PC-9 (cell line): ENCODE measurements at regions not wholly inside any gene's neighbourhood (a gene's known extent, or its start where the extent isn't known, plus 50 kb on each side); places are given as distances from the start of the nearest gene placed in this dataset.

ENCODE experiments used
- BruUV-seq: library from RNA; stranded (reverse); fragments of 400-500 nt; replicated peaks from 2 replicates; lab custom pipeline; 2021; lab: Mats Ljungman, UMichigan
- CTCF ChIA-PET: fragments of 300-600 bp; sonication (Branson Sonifier 250); formaldehyde crosslinking; loops from one replicate; lab custom pipeline; 2022; ENCODE audit warnings: antibody characterized with exemption; lab: Charles Lee
- POLR2A ChIA-PET: fragments of 300-600 bp; sonication (Branson Sonifier 250); formaldehyde crosslinking; loops from one replicate; lab custom pipeline; 2022; ENCODE audit warnings: antibody characterized with exemption; ENCODE audit not compliant: unreplicated experiment; lab: Charles Lee
- DNase-seq, 2 experiments: peaks; one replicate each; pipeline versions ENCODE4 v3.0.0 to v3.0.0-alpha.2; 2015 to 2022; ENCODE audit warnings: mixed read lengths in 1 of 2
- H2AFZ ChIP-seq: fragments of 200-600 bp; sonication (generic); 2 replicates; pipeline ENCODE4 v1.8.1; 2017; ENCODE audit warnings: antibody characterized with exemption
- H3F3A ChIP-seq: fragments of 200-600 bp; sonication (generic); 2 replicates; pipeline ENCODE4 v1.8.1; 2017; ENCODE audit warnings: antibody characterized with exemption, mild to moderate bottlenecking, low read depth; ENCODE audit not compliant: insufficient read depth
- H3K27ac ChIP-seq: fragments of 200-600 bp; sonication (generic); 2 replicates; pipeline ENCODE4 v1.6.1; 2016; ENCODE audit warnings: mixed run types
- H3K27me3 ChIP-seq: fragments of 200-600 bp; sonication (generic); 2 replicates; pipeline ENCODE4 v1.6.1; 2016; ENCODE audit warnings: low read depth, mixed run types; ENCODE audit not compliant: insufficient read depth
- H3K36me3 ChIP-seq: fragments of 200-600 bp; sonication (generic); 2 replicates; pipeline ENCODE4 v1.6.1; 2016; ENCODE audit warnings: low read depth, mixed run types
- H3K4me1 ChIP-seq: fragments of 200-600 bp; sonication (generic); replicated peaks from 2 replicates; pipeline ENCODE4 v1.6.1; 2016; ENCODE audit warnings: mixed run types; ENCODE audit not compliant: insufficient read depth
- H3K4me2 ChIP-seq: fragments of 200-600 bp; sonication (generic); 2 replicates; pipeline ENCODE4 v1.6.1; 2017; ENCODE audit warnings: mixed run types
- H3K4me3 ChIP-seq: fragments of 200-600 bp; sonication (generic); 2 replicates; pipeline ENCODE4 v1.6.1; 2016; ENCODE audit warnings: mixed run types
- H3K79me2 ChIP-seq: fragments of 200-600 bp; sonication (generic); 2 replicates; pipeline ENCODE4 v1.6.1; 2017; ENCODE audit warnings: low read depth, mixed run types
- H3K9me2 ChIP-seq: fragments of 200-600 bp; sonication (generic); 2 replicates; pipeline ENCODE4 v1.8.1; 2017; ENCODE audit warnings: mild to moderate bottlenecking; ENCODE audit not compliant: insufficient read depth
- H3K9me3 ChIP-seq: fragments of 200-600 bp; sonication (generic); 2 replicates; pipeline ENCODE4 v1.8.1; 2016; ENCODE audit warnings: low read depth; ENCODE audit not compliant: insufficient read depth
- H4K20me1 ChIP-seq: fragments of 200-600 bp; sonication (generic); 2 replicates; pipeline ENCODE4 v1.8.1; 2017; ENCODE audit not compliant: insufficient read depth
- CTCF ChIP-seq: fragments of 200-600 bp; sonication (generic); conservative IDR thresholded peaks from 2 replicates; pipeline ENCODE4 v1.6.1; 2017; ENCODE audit warnings: mixed run types, antibody characterized with exemption, mild to moderate bottlenecking, moderate library complexity
- EZH2 ChIP-seq: fragments of 200-600 bp; sonication (generic); IDR thresholded peaks from 2 replicates; pipeline ENCODE4 v1.8.0; 2017; ENCODE audit warnings: antibody characterized with exemption, low read depth
- intact Hi-C: fragments of 100-400 bp; cut with micrococcal nuclease; formaldehyde crosslinking; loops from one replicate; pipeline ENCODE4 v1.10.0; 2022; ENCODE audit not compliant: unreplicated experiment

GRCh38 chr1:170318736-170319135 is 173.0 kb downstream of the NTMT2 start:
- H3F3A ChIP-seq: no peaks in the 10 kb centered on the region
- H3K4me2 ChIP-seq: no peak overlapping the region
- H3K79me2 ChIP-seq: no peaks in the 10 kb centered on the region
- no TSS peak for BruUV-seq
- no peak overlapping the region for H3K4me3 ChIP-seq
- no peak overlapping the region for H2AFZ ChIP-seq
- H3K9me3 ChIP-seq: no peaks in the 10 kb centered on the region
- no peak overlapping the region for H3K27ac ChIP-seq
- TF ChIP-seq EZH2 (no peak), CTCF (no peak)
- CTCF ChIA-PET: no interaction called here
- no peaks in the 10 kb centered on the region for H3K27me3 ChIP-seq
- no peaks in the 10 kb centered on the region for H3K36me3 ChIP-seq
- H4K20me1 ChIP-seq: no peaks in the 10 kb centered on the region
- POLR2A ChIA-PET: no interaction called here
- no peaks in the 10 kb centered on the region for H3K9me2 ChIP-seq
- intact Hi-C loops: no loop called here
- H3K4me1 ChIP-seq: no peaks in the 10 kb centered on the region
- DNase-seq: no peak

- Histone ChIP-seq H3K27ac (no peak overlapping the region), H3K36me3 (no peaks in the 10 kb centered on the region), H3K4me3 (no peak overlapping the region), H3K27me3 (no peaks in the 10 kb centered on the region), H3K9me3 (no peaks in the 10 kb centered on the region), H4K20me1 (no peaks in the 10 kb centered on the region), H3F3A (no peaks in the 10 kb centered on the region), H3K4me2 (no peak overlapping the region), H3K9me2 (no peaks in the 10 kb centered on the region), H3K79me2 (no peaks in the 10 kb centered on the region), H2AFZ (no peak overlapping the region), H3K4me1 (no peaks in the 10 kb centered on the region)
- POLR2A ChIA-PET: no interaction called here
- TF ChIP-seq EZH2 (no peak), CTCF (no peak)
- DNase-seq: no peak
- BruUV-seq: no TSS peak
- intact Hi-C loops: no loop called here
- CTCF ChIA-PET: no interaction called here
Measured at GRCh38 chr1:170321113-170321512, 175.4 kb downstream of the NTMT2 start.

- Histone ChIP-seq H3K4me2 (no peak overlapping the region), H3K9me3 (no peaks in the 10 kb centered on the region), H3K27me3 (no peaks in the 10 kb centered on the region), H3K79me2 (no peaks in the 10 kb centered on the region), H3K4me3 (no peak overlapping the region), H3F3A (no peaks in the 10 kb centered on the region), H3K27ac (no peak overlapping the region), H3K4me1 (no peaks in the 10 kb centered on the region), H4K20me1 (no peaks in the 10 kb centered on the region), H3K36me3 (no peaks in the 10 kb centered on the region), H3K9me2 (no peaks in the 10 kb centered on the region), H2AFZ (no peak overlapping the region)
- no TSS peak for BruUV-seq
- no peak for DNase-seq
- ChIA-PET POLR2A (no interaction called here), CTCF (no interaction called here)
- intact Hi-C loops: no loop called here
- TF ChIP-seq EZH2 (no peak), CTCF (no peak)
Measured at GRCh38 chr1:170326186-170326585, 180.4 kb downstream of the NTMT2 start.
